GM23338 (cell line): ENCODE measurements at regions not wholly inside any gene's neighbourhood (a gene's known extent, or its start where the extent isn't known, plus 50 kb on each side); places are given as distances from the start of the nearest gene placed in this dataset.

ENCODE experiments used
- ATAC-seq: fragments of 200-7000 bp; cut with Tn5 transposase; 3 replicates; pipeline ENCODE4 v1.9.1; 2020
- DNase-seq: peaks from one replicate; pipeline ENCODE4 v3.0.0-alpha.2; 2015; ENCODE audit warnings: low spot score
- H2AFZ ChIP-seq: fragments of 200-600 bp; sonication (generic); 2 replicates; pipeline ENCODE4 v1.8.0; 2016; ENCODE audit warnings: antibody characterized with exemption, mild to moderate bottlenecking, moderate library complexity
- H3F3A ChIP-seq: fragments of 200-600 bp; sonication (generic); replicated peaks from 2 replicates; pipeline ENCODE4 v1.8.0; 2017; ENCODE audit warnings: antibody characterized with exemption, mixed run types, low read depth
- H3K27ac ChIP-seq: fragments of 200-600 bp; sonication (generic); 2 replicates; pipeline ENCODE4 v1.6.1; 2016; ENCODE audit warnings: low read depth
- H3K27me3 ChIP-seq: fragments of 200-600 bp; sonication (generic); 2 replicates; pipeline ENCODE4 v1.8.0; 2016; ENCODE audit warnings: mild to moderate bottlenecking, mixed run types, moderate library complexity; ENCODE audit not compliant: insufficient read depth
- H3K36me3 ChIP-seq: fragments of 200-600 bp; sonication (generic); 2 replicates; pipeline ENCODE4 v1.8.0; 2016; ENCODE audit warnings: mild to moderate bottlenecking; ENCODE audit not compliant: insufficient read depth
- H3K4me1 ChIP-seq: fragments of 200-600 bp; sonication (generic); 2 replicates; pipeline ENCODE4 v1.8.0; 2016; ENCODE audit warnings: mild to moderate bottlenecking, moderate library complexity; ENCODE audit not compliant: insufficient read depth
- H3K4me2 ChIP-seq: fragments of 200-600 bp; sonication (generic); 2 replicates; pipeline ENCODE4 v1.7.1; 2017; ENCODE audit warnings: mixed run types
- H3K4me3 ChIP-seq: fragments of 200-600 bp; sonication (generic); 2 replicates; pipeline ENCODE4 v1.6.1; 2016; ENCODE audit warnings: mixed run types
- H3K79me2 ChIP-seq: fragments of 200-600 bp; sonication (generic); replicated peaks from 2 replicates; pipeline ENCODE4 v1.8.0; 2017; ENCODE audit warnings: mild to moderate bottlenecking; ENCODE audit not compliant: insufficient read depth
- H3K9me2 ChIP-seq: fragments of 200-600 bp; sonication (generic); 2 replicates; pipeline ENCODE4 v1.8.0; 2017; ENCODE audit not compliant: insufficient read depth
- H4K20me1 ChIP-seq: fragments of 200-600 bp; sonication (generic); replicated peaks from 2 replicates; pipeline ENCODE4 v1.8.0; 2017; ENCODE audit warnings: mild to moderate bottlenecking; ENCODE audit not compliant: insufficient read depth
- H3K27ac Mint-ChIP-seq: 2 replicates; pipeline ENCODE4 v1.8.0; 2020; ENCODE audit warnings: inconsistent platforms, mild to moderate bottlenecking, moderate library complexity, mixed read lengths
- H3K27me3 Mint-ChIP-seq: 3 replicates; pipeline ENCODE4 v1.8.0; 2022; ENCODE audit warnings: low read depth, mild to moderate bottlenecking, moderate library complexity, mixed read lengths, inconsistent platforms; ENCODE audit not compliant: insufficient read depth, poor library complexity
- H3K36me3 Mint-ChIP-seq: 3 replicates; pipeline ENCODE4 v1.8.0; 2021; ENCODE audit warnings: low read depth, mild to moderate bottlenecking, inconsistent platforms, moderate library complexity, mixed read lengths
- H3K4me1 Mint-ChIP-seq: 3 replicates; pipeline ENCODE4 v1.8.0; 2020; ENCODE audit warnings: mild to moderate bottlenecking, inconsistent platforms, mixed read lengths
- H3K4me3 Mint-ChIP-seq: 3 replicates; pipeline ENCODE4 v1.8.0; 2021; ENCODE audit warnings: moderate library complexity, mild to moderate bottlenecking, inconsistent platforms, mixed read lengths
- H3K9me3 Mint-ChIP-seq: 3 replicates; pipeline ENCODE4 v1.8.0; 2020; ENCODE audit warnings: moderate library complexity, mild to moderate bottlenecking, inconsistent platforms, mixed read lengths
- EZH2 ChIP-seq: fragments of 200-600 bp; sonication (generic); IDR thresholded peaks from one replicate; pipeline ENCODE4 v1.8.0; 2017; ENCODE audit warnings: antibody characterized with exemption, mild to moderate bottlenecking, low read depth; ENCODE audit not compliant: unreplicated experiment
- EZH2phosphoT487 ChIP-seq: fragments of 200-600 bp; sonication (generic); IDR thresholded peaks from one replicate; pipeline ENCODE4 v1.8.1; 2018; ENCODE audit warnings: antibody characterized with exemption; ENCODE audit not compliant: unreplicated experiment
- NANOG ChIP-seq: IDR thresholded peaks from 2 replicates; pipeline ENCODE4 v1.6.1; 2016; ENCODE audit warnings: antibody characterized with exemption, borderline replicate concordance
- POLR2AphosphoS5 ChIP-seq: IDR thresholded peaks from 2 replicates; pipeline ENCODE4 v1.6.1; 2016; ENCODE audit warnings: antibody characterized with exemption, low read depth
- STAT1 ChIP-seq: IDR thresholded peaks from one replicate; pipeline ENCODE4 v1.6.1; 2016; ENCODE audit warnings: antibody characterized with exemption; ENCODE audit not compliant: unreplicated experiment
- ZNF114 ChIP-seq: fragments of 250-450 bp; sonication (Bioruptor Pico); IDR thresholded peaks from 2 replicates; pipeline ENCODE4 v1.5.0; 2020; ENCODE audit warnings: mild to moderate bottlenecking, moderate library complexity
- ZNF331 ChIP-seq: fragments of 250-450 bp; sonication (Bioruptor Pico); IDR thresholded peaks from 2 replicates; pipeline ENCODE4 v1.5.0; 2020; ENCODE audit warnings: low read depth, mild to moderate bottlenecking, moderate library complexity
- TF ChIP-seq, protein P1 (sequence below): fragments of 250-450 bp; sonication (Bioruptor Pico); IDR thresholded peaks from 2 replicates; pipeline ENCODE4 v1.5.0; 2020; ENCODE audit warnings: mild to moderate bottlenecking, moderate library complexity
- TF ChIP-seq, protein P2 (sequence below): IDR thresholded peaks from one replicate; pipeline ENCODE4 v1.6.1; 2018; ENCODE audit warnings: antibody characterized with exemption; ENCODE audit not compliant: unreplicated experiment
- TF ChIP-seq, protein P3 (sequence below), 2 experiments: fragments of 200-600 bp in 1 of 2; sonication (generic) in 1 of 2; conservative IDR thresholded peaks; 2 replicates each; pipeline versions ENCODE4 v1.5.1 to v1.6.1; 2016 to 2017; ENCODE audit warnings: antibody characterized with exemption in 2 of 2, low read depth in 2 of 2, mild to moderate bottlenecking in 2 of 2, moderate library complexity in 1 of 2

DNA sequence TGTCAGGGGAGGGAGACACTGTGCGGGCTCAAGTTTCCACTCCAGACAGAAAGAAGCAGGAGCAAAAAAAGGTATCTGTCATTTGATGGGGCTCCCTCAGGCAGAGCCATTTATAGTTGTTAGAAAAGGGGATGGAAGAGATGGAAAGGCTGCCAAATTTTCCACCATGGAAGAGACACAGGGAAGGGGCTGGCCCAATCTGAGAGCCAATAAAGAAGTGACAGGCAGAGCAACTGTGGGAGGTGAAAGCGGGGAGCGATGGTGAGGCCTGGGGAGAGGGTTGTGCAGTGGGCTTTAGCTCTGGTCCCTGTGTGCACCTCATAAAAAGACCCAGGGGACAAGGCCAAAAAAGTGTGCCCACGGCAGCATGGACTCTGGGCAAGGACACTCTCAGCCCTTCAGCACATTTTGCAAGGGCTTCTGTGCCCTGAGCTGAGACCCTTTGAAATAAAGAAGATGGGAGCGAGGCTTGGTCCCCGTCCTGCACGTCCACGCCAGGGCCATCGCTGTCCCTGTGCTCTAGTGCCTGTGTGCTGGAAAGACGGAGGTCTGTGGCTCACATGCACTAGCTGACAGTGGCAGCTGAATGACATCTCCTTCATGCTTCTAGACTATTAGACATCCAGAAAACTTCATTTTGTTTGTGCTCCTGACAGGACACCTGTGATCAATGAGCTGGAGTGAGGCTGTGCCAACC, 456.7 kb upstream of the HS6ST1 start (continued):
- TF ChIP-seq, protein P1, sequence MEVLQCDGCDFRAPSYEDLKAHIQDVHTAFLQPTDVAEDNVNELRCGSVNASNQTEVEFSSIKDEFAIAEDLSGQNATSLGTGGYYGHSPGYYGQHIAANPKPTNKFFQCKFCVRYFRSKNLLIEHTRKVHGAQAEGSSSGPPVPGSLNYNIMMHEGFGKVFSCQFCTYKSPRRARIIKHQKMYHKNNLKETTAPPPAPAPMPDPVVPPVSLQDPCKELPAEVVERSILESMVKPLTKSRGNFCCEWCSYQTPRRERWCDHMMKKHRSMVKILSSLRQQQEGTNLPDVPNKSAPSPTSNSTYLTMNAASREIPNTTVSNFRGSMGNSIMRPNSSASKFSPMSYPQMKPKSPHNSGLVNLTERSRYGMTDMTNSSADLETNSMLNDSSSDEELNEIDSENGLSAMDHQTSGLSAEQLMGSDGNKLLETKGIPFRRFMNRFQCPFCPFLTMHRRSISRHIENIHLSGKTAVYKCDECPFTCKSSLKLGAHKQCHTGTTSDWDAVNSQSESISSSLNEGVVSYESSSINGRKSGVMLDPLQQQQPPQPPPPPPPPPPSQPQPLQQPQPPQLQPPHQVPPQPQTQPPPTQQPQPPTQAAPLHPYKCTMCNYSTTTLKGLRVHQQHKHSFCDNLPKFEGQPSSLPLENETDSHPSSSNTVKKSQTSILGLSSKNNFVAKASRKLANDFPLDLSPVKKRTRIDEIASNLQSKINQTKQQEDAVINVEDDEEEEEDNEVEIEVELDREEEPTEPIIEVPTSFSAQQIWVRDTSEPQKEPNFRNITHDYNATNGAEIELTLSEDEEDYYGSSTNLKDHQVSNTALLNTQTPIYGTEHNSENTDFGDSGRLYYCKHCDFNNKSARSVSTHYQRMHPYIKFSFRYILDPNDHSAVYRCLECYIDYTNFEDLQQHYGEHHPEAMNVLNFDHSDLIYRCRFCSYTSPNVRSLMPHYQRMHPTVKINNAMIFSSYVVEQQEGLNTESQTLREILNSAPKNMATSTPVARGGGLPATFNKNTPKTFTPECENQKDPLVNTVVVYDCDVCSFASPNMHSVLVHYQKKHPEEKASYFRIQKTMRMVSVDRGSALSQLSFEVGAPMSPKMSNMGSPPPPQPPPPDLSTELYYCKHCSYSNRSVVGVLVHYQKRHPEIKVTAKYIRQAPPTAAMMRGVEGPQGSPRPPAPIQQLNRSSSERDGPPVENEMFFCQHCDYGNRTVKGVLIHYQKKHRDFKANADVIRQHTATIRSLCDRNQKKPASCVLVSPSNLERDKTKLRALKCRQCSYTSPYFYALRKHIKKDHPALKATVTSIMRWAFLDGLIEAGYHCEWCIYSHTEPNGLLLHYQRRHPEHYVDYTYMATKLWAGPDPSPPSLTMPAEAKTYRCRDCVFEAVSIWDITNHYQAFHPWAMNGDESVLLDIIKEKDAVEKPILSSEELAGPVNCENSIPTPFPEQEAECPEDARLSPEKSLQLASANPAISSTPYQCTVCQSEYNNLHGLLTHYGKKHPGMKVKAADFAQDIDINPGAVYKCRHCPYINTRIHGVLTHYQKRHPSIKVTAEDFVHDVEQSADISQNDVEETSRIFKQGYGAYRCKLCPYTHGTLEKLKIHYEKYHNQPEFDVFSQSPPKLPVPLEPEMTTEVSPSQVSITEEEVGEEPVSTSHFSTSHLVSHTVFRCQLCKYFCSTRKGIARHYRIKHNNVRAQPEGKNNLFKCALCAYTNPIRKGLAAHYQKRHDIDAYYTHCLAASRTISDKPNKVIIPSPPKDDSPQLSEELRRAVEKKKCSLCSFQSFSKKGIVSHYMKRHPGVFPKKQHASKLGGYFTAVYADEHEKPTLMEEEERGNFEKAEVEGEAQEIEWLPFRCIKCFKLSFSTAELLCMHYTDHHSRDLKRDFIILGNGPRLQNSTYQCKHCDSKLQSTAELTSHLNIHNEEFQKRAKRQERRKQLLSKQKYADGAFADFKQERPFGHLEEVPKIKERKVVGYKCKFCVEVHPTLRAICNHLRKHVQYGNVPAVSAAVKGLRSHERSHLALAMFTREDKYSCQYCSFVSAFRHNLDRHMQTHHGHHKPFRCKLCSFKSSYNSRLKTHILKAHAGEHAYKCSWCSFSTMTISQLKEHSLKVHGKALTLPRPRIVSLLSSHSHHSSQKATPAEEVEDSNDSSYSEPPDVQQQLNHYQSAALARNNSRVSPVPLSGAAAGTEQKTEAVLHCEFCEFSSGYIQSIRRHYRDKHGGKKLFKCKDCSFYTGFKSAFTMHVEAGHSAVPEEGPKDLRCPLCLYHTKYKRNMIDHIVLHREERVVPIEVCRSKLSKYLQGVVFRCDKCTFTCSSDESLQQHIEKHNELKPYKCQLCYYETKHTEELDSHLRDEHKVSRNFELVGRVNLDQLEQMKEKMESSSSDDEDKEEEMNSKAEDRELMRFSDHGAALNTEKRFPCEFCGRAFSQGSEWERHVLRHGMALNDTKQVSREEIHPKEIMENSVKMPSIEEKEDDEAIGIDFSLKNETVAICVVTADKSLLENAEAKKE: no peak
- TF ChIP-seq, protein P2, sequence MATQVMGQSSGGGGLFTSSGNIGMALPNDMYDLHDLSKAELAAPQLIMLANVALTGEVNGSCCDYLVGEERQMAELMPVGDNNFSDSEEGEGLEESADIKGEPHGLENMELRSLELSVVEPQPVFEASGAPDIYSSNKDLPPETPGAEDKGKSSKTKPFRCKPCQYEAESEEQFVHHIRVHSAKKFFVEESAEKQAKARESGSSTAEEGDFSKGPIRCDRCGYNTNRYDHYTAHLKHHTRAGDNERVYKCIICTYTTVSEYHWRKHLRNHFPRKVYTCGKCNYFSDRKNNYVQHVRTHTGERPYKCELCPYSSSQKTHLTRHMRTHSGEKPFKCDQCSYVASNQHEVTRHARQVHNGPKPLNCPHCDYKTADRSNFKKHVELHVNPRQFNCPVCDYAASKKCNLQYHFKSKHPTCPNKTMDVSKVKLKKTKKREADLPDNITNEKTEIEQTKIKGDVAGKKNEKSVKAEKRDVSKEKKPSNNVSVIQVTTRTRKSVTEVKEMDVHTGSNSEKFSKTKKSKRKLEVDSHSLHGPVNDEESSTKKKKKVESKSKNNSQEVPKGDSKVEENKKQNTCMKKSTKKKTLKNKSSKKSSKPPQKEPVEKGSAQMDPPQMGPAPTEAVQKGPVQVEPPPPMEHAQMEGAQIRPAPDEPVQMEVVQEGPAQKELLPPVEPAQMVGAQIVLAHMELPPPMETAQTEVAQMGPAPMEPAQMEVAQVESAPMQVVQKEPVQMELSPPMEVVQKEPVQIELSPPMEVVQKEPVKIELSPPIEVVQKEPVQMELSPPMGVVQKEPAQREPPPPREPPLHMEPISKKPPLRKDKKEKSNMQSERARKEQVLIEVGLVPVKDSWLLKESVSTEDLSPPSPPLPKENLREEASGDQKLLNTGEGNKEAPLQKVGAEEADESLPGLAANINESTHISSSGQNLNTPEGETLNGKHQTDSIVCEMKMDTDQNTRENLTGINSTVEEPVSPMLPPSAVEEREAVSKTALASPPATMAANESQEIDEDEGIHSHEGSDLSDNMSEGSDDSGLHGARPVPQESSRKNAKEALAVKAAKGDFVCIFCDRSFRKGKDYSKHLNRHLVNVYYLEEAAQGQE: no peak
- no peak for TF ChIP-seq STAT1
- TF ChIP-seq NANOG: no peak

DNA sequence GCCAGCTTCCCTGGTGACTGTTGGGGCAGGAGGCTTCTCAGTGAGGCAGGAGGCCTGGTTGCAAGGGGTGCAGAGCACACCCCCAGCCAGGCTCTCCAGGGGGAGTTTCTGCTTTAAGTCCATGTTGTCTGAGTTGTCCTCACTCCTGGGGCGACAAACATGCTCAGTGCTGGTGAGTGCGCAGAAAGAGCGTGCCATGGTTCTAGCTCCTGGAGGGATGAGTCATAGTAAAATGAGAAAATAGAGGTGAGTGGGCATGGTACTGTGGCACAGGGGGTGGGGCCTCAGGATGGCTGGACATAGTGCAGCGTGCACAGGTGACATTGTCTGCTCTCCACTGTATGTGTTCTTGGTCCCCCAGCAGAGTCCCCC, 457.2 kb upstream of the HS6ST1 start:
- Histone ChIP-seq H3K36me3 (no peaks in the 10 kb centered on the region), H3K4me1 (peaks cover 7% of the 10 kb centered on the region), H3K27ac (no peak overlapping the region), H3F3A (no peaks in the 10 kb centered on the region), H3K27me3 (no peaks in the 10 kb centered on the region), H3K9me2 (no peaks in the 10 kb centered on the region), H3K4me2 (no peak overlapping the region), H3K4me3 (no peak overlapping the region), H3K79me2 (no peaks in the 10 kb centered on the region), H4K20me1 (no peaks in the 10 kb centered on the region), H2AFZ (no peak overlapping the region)
- Mint-ChIP-seq H3K4me1 (peaks cover 10% of the 10 kb centered on the region), H3K4me3 (no peak overlapping the region), H3K36me3 (no peaks in the 10 kb centered on the region), H3K27me3 (no peaks in the 10 kb centered on the region), H3K27ac (no peak overlapping the region), H3K9me3 (no peaks in the 10 kb centered on the region)
- no peak for TF ChIP-seq POLR2AphosphoS5
- TF ChIP-seq EZH2phosphoT487: no peak
- no peak for TF ChIP-seq EZH2
- TF ChIP-seq, protein P3, sequence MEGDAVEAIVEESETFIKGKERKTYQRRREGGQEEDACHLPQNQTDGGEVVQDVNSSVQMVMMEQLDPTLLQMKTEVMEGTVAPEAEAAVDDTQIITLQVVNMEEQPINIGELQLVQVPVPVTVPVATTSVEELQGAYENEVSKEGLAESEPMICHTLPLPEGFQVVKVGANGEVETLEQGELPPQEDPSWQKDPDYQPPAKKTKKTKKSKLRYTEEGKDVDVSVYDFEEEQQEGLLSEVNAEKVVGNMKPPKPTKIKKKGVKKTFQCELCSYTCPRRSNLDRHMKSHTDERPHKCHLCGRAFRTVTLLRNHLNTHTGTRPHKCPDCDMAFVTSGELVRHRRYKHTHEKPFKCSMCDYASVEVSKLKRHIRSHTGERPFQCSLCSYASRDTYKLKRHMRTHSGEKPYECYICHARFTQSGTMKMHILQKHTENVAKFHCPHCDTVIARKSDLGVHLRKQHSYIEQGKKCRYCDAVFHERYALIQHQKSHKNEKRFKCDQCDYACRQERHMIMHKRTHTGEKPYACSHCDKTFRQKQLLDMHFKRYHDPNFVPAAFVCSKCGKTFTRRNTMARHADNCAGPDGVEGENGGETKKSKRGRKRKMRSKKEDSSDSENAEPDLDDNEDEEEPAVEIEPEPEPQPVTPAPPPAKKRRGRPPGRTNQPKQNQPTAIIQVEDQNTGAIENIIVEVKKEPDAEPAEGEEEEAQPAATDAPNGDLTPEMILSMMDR (conservative IDR thresholded peaks at IDR 0.05; ENCODE audit: low read depth in 2 of 2): no peak
- no peak for TF ChIP-seq ZNF114 (CRISPR knock-in tag)
- TF ChIP-seq ZNF331: no peak
- no peak for ATAC-seq
- DNase-seq: no peak
